Muscle layer of duodenum (tissue), 2 donors: ENCODE measurements at regions not wholly inside any gene's neighbourhood (a gene's known extent, or its start where the extent isn't known, plus 50 kb on each side); places are given as distances from the start of the nearest gene placed in this dataset.

Source experiments
- H3K27ac ChIP-seq: one replicate; pipeline ENCODE4 v1.7.0; 2013; ENCODE audit warnings: mild to moderate bottlenecking, low read length
- H3K27me3 ChIP-seq: one replicate; pipeline ENCODE4 v1.7.0; 2013; ENCODE audit warnings: low read depth, mild to moderate bottlenecking, control low read depth, low read length
- H3K36me3 ChIP-seq, 2 donors: one replicate each; pipeline ENCODE4 v1.7.0; 2013; ENCODE audit warnings: low read length in 2 of 2, control low read depth in 1 of 2, mild to moderate bottlenecking in 1 of 2; ENCODE audit not compliant: insufficient read depth in 2 of 2, control insufficient read depth in 1 of 2
- H3K4me1 ChIP-seq, 2 donors: one replicate each; pipeline ENCODE4 v1.7.0; 2013; ENCODE audit warnings: low read length in 2 of 2, mild to moderate bottlenecking in 2 of 2, control low read depth in 1 of 2, moderate library complexity in 1 of 2; ENCODE audit not compliant: insufficient read depth in 2 of 2, control insufficient read depth in 1 of 2
- H3K4me3 ChIP-seq, 2 donors: one replicate each; pipeline ENCODE4 v1.7.0; 2013; ENCODE audit warnings: low read length in 2 of 2, low read depth in 1 of 2, mild to moderate bottlenecking in 1 of 2
- H3K9me3 ChIP-seq, 2 donors: one replicate each; pipeline ENCODE4 v1.7.0; 2013; ENCODE audit warnings: low read length in 2 of 2, control low read depth in 1 of 2, mild to moderate bottlenecking in 1 of 2; ENCODE audit not compliant: control insufficient read depth in 1 of 2
- donor health status: healthy.

DNA sequence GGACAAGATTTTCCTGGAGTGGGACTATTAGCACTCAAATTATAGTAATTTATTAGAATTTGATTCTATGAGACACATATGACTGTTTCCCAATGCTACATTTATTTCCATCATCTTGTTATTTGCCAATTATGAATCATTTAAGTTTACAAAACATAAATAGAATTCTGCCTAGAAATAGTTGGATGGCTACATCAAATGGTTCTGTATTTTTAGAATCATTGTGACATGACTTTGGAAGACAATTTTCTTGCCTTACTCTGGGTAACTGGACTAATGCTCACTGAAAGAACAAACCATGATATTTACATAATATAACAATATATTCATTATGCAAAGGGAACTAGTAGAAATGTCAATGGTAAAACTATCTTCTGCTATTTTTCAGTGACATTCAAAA is 173.5 kb downstream of the ZIC1 start:
- H3K27me3 ChIP-seq = no peaks in the 10 kb centered on the region
- no peaks in the 10 kb centered on the region for H3K4me1 ChIP-seq
- H3K4me3 ChIP-seq = no peak overlapping the region
- H3K27ac ChIP-seq = no peak overlapping the region
- H3K9me3 ChIP-seq = no peaks in the 10 kb centered on the region
- H3K36me3 ChIP-seq = no peaks in the 10 kb centered on the region

DNA sequence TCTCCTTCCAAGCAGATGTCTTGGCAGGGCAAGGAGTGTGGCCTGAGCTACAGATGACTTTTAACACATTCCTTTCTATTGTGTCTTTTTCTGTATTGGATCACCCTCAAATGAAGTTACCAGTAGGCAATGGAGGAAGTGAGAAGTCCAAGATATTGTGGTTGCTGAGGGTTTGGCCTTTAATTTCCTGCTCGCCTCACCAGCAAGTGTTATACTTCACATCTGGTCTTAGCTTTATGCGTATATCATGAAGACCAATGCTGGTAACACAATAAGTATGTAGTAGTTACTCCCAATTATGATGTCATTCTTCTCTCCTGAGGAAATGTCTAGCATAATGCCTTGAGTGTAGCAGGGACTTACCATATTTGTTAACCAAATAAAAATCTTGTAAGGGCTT is 179.9 kb downstream of the ZIC1 start:
- Histone ChIP-seq H3K36me3 (no peaks in the 10 kb centered on the region), H3K27ac (no peak overlapping the region), H3K4me3 (no peak overlapping the region), H3K4me1 (no peaks in the 10 kb centered on the region), H3K9me3 (no peaks in the 10 kb centered on the region), H3K27me3 (no peaks in the 10 kb centered on the region)

DNA sequence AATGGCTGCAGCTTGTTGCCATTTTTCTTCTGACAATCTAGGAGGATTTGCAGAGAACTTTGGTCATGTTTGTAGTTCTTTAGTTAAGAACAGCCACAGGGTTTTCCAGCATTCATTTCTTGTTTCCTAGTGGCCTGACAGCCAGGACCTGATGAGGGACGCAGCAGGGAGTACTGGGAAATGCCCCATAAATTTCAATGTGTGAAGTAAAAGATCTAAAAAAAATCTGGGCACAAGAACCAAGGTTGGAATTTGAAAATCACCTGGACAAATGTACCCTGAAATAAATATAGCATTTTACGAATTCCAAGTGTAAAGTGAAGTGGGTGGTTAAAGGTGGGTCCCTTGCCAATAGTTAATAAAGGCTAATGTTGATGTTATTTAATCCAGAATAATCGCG is 195.0 kb downstream of the ZIC1 start:
- Histone ChIP-seq H3K36me3 (no peaks in the 10 kb centered on the region), H3K27me3 (no peaks in the 10 kb centered on the region), H3K4me1 (no peaks in the 10 kb centered on the region), H3K9me3 (peaks cover 0 to 10% of the 10 kb centered on the region in 2 donors), H3K4me3 (no peak overlapping the region), H3K27ac (no peak overlapping the region)

DNA sequence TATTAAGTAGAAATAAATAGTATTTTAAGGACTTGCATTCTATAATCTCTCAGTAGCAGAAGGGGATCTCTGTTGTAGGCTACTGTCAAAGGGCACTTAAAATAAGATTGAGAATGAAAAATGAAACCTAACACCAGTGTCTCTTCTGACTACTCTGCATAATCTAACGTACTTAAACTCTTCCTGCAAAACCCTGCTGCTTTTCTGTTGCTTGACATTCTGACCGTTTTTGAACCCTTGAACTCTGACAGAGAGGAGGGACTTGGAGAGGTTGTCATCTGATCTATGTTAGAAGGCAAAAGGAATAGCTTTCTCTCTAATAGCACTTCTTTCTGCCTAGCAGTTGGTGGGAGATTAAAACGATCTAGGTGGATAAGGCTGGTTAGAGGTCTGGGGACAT is 204.6 kb downstream of the ZIC1 start:
- Histone ChIP-seq H3K9me3 (no peaks in the 10 kb centered on the region), H3K4me3 (no peak overlapping the region), H3K36me3 (no peaks in the 10 kb centered on the region), H3K4me1 (no peaks in the 10 kb centered on the region), H3K27me3 (no peaks in the 10 kb centered on the region), H3K27ac (no peak overlapping the region)

DNA sequence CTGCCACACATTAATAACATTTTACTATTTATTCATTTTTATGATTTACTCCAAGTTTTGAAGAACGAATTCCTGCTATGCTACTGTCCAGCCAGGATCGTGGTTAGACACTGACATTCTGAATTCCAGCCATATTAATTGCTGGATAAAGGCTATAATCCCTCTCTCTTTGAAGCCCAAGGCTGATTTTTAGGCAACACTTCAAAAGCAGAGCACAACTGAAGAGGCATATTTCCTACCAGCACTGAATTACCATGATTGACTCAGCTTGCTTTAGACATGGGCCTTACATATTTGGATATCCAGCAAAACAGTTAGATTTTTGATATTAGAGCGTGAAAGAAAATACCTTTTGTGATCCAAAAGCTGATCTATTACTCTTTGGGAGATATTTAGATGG is 205.0 kb downstream of the ZIC1 start:
- H3K27me3 ChIP-seq = no peaks in the 10 kb centered on the region
- H3K36me3 ChIP-seq = no peaks in the 10 kb centered on the region
- H3K9me3 ChIP-seq = no peaks in the 10 kb centered on the region
- H3K27ac ChIP-seq = no peak overlapping the region
- no peak overlapping the region for H3K4me3 ChIP-seq
- H3K4me1 ChIP-seq = no peaks in the 10 kb centered on the region

DNA sequence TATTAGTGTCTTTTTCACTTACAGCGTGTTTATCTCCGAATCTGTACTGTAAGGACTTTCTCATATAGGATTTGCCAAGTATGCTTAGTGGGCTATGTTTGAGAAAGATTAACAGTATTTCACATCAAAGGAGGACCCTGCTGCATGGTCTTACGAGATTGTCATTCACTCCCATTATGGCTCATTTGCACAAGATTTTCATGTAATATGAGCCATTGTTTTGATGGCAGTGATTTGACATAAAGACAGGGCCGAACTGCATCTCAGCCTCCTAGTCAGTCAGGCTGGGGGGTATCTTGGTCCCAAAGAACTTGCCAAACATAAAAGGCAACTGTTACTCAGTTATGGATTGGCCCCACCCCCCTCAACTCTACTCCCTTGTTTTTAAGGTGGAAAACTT is 205.9 kb downstream of the ZIC1 start:
- Histone ChIP-seq H3K4me3 (no peak overlapping the region), H3K27ac (no peak overlapping the region), H3K27me3 (no peaks in the 10 kb centered on the region), H3K36me3 (no peaks in the 10 kb centered on the region), H3K4me1 (no peaks in the 10 kb centered on the region), H3K9me3 (no peaks in the 10 kb centered on the region)

DNA sequence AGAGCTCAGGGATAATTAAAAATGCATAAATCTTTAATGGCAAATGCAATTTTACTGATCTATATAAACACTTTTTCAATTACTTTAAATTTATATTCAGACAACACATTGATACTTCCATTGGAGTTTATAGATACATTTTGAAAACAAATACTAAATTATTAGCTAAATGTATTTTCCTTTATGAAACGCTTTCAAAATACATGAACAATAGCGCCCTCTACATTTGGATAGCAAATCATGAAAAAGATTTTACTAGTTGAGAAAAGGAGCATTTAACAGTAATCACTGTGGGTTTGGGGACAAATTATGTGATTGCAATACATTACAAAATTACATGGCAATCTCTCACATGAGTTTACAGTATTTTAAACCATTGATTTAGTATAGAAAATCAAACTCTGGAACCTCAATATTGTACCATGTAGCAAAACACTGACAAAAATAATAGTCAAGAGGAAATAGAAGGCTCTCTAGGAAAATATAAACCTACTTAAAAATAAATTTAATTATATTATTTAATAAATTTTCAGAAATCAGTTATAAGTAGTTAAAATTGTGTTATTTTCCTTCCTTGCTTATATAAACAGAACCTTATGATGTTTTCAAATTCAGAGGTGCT is 207.9 kb downstream of the ZIC1 start:
- Histone ChIP-seq H3K4me1 (no peaks in the 10 kb centered on the region), H3K9me3 (no peaks in the 10 kb centered on the region), H3K27me3 (no peaks in the 10 kb centered on the region), H3K27ac (no peak overlapping the region), H3K36me3 (no peaks in the 10 kb centered on the region), H3K4me3 (no peak overlapping the region)

DNA sequence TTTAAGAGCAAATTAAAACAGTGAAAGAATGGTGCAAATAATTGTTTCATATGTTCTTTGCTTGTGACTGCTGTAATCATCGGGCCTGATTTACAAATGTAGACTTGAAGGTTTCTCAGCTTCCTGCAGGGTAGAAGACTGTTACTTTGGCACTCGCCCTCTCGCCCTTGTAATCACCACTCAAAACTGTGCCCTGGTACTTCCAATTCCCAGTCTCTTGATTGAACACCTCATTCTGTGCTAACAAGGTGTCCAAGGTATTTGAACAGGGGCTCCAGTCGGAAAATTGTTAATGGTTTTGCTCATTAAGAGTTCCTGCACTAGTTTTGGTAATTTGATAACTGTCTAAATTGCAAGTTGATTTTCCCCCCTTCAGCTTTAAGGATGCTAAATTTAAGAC is 209.5 kb downstream of the ZIC1 start:
- Histone ChIP-seq H3K4me3 (no peak overlapping the region), H3K36me3 (no peaks in the 10 kb centered on the region), H3K27me3 (no peaks in the 10 kb centered on the region), H3K27ac (no peak overlapping the region), H3K9me3 (no peaks in the 10 kb centered on the region), H3K4me1 (no peaks in the 10 kb centered on the region)

DNA sequence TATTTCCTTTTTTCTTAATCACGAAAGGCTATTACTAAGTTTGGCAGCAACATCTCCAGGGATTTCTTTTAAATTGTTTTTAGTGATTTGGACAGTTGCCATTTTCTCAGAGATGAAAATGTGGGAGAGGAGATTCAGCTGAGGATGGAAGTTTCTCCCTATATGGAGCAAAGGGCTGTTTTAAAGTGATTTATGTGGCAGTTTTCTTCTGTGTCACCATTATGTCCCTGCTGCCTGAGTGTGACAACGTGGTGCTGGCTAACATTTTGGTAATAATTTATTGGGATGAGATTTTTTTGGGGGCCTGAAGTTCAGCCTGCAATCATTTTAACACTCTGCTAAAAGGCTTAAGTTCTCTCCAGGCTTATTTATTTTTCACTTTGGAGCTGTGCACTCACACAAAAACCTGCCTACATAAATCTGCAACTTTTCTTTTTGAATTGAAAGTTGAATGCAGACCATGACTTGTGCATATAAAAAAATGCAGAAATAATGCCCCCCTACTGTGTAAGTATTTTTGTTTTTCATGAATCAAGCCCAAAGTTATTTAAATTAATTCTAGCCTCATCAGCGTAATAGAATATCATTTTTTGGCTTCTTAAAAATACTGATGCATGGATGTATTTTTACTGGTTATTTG is 210.9 kb downstream of the ZIC1 start:
- H3K27ac ChIP-seq = no peak overlapping the region
- no peaks in the 10 kb centered on the region for H3K27me3 ChIP-seq
- no peaks in the 10 kb centered on the region for H3K9me3 ChIP-seq
- no peak overlapping the region for H3K4me3 ChIP-seq
- H3K4me1 ChIP-seq = no peaks in the 10 kb centered on the region
- no peaks in the 10 kb centered on the region for H3K36me3 ChIP-seq

DNA sequence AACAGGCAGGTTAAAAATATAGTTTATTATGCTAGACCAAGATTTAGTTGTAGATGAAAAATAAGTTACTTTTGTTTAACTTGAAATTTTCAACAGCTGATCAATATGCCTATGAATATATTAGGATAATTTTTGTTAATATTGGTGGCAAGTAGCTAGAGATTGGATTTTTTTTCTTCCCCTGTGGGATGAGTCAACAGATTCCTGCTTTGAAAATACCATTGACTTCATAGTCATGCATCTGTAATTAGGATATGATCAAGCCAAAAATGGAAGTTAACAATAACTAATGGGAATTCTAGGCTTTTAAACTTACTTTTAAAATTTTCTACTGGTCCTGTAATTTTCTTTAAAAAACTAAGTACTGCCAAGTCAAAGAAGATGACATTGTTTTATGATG is 211.7 kb downstream of the ZIC1 start:
- H3K4me1 ChIP-seq = no peaks in the 10 kb centered on the region
- no peaks in the 10 kb centered on the region for H3K36me3 ChIP-seq
- H3K4me3 ChIP-seq = no peak overlapping the region
- no peak overlapping the region for H3K27ac ChIP-seq
- H3K27me3 ChIP-seq = no peaks in the 10 kb centered on the region
- no peaks in the 10 kb centered on the region for H3K9me3 ChIP-seq

DNA sequence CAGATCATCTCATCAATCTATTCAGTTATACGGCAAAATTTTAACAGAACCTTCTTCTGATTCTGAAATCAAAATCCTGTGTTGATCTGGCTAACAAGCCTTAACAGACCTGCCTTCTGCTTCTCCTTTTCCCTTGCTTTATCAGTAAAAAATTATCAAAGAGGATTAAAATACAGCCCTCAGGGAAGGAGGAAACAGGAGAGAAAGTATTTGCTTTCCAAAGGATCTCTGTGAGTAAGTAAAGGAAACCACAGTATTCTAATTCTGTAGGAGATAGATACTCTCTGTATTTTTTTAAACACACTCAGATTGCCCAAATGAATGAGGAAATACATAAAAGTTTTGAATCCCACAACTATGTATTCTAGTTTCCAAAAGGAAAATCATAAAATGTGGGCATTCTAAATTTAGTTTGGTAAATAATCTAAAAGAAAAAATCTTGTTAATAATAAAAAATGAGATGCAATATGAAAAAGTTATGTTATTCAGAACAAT is 221.8 kb downstream of the ZIC1 start:
- Histone ChIP-seq H3K27ac (no peak overlapping the region), H3K4me1 (no peaks in the 10 kb centered on the region), H3K9me3 (peaks cover 0 to 5% of the 10 kb centered on the region in 2 donors), H3K4me3 (no peak overlapping the region), H3K36me3 (no peaks in the 10 kb centered on the region), H3K27me3 (no peaks in the 10 kb centered on the region)

DNA sequence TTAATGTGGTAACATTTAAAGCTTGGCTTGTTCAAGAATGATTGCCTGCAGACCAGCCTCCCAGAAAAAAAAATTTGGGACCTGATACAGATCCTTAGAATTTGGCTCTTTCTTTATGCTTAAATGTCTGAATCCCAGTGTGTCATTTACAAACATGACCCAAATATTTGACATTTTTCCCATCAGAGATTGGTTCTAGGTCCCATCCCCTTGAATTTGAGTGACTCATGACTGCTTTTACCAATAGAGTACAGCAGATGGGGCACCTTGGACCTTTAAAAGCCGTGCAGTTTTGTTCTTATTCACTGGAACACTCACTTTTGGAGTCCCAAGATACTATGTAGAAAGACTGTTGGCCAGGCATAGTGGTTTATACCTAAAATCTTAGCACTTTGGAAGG is 231.6 kb downstream of the ZIC1 start:
- Histone ChIP-seq H3K36me3 (no peaks in the 10 kb centered on the region), H3K4me3 (no peak overlapping the region), H3K27me3 (no peaks in the 10 kb centered on the region), H3K27ac (no peak overlapping the region), H3K4me1 (no peaks in the 10 kb centered on the region), H3K9me3 (peaks cover 0 to 5% of the 10 kb centered on the region in 2 donors)
